T-cell (primary cell): ENCODE measurements at regions not wholly inside any gene's neighbourhood (a gene's known extent, or its start where the extent isn't known, plus 50 kb on each side); places are given as distances from the start of the nearest gene placed in this dataset.

Source experiments
- ATAC-seq, 4 experiments: fragments of 200-7000 bp in 3 of 4; fragments of 150-1000 bp in 1 of 4; cut with Tn5 transposase; replicated peaks in 1 of 4; 1 replicate in 3 of 4; 2 replicates in 1 of 4; pipeline ENCODE4 v1.10.0; 2021; ENCODE audit warnings: moderate library complexity in 3 of 4, mild to moderate bottlenecking in 2 of 4, moderate number of reproducible peaks in 1 of 4
- CTCF ChIA-PET, 2 donors: fragments of 300-600 bp; sonication (Branson Sonifier 250); formaldehyde crosslinking; loops; one replicate each; lab custom pipeline; 2022; ENCODE audit warnings: antibody characterized with exemption in 2 of 2; lab: Charles Lee
- POLR2A ChIA-PET, 2 donors: fragments of 300-600 bp; sonication (Branson Sonifier 250); formaldehyde crosslinking; loops; one replicate each; lab custom pipeline; 2022; ENCODE audit warnings: antibody characterized with exemption in 2 of 2; lab: Charles Lee
- DNase-seq, 35 experiments: peaks; one replicate each; pipeline versions ENCODE4 v3.0.0 to v3.0.0-alpha.2; 2013 to 2023
- H3K27ac ChIP-seq: one replicate; pipeline ENCODE4 v1.5.1; 2013; ENCODE audit warnings: low read length
- H3K27me3 ChIP-seq, 2 experiments: replicated peaks in 1 of 2; 1 replicate in 1 of 2; 2 replicates in 1 of 2; pipeline versions ENCODE4 v1.6.1 to v1.7.0; 2013; ENCODE audit warnings: low read length in 1 of 2, mixed read lengths in 1 of 2; ENCODE audit not compliant: control insufficient read depth in 2 of 2, insufficient read depth in 2 of 2; ENCODE audit errors: extremely low read depth in 1 of 2
- H3K36me3 ChIP-seq, 2 donors: 1 replicate in 1 of 2; 2 replicates in 1 of 2; pipeline versions ENCODE4 v1.6.1 to v1.7.0; 2013; ENCODE audit warnings: low read length in 1 of 2; ENCODE audit not compliant: control insufficient read depth in 2 of 2, insufficient read depth in 1 of 2; ENCODE audit errors: extremely low read depth in 1 of 2
- H3K4me1 ChIP-seq, 2 experiments: 1 replicate in 1 of 2; 2 replicates in 1 of 2; pipeline versions ENCODE4 v1.6.1 to v1.7.0; 2013; ENCODE audit warnings: low read length in 2 of 2, mixed read lengths in 1 of 2; ENCODE audit not compliant: insufficient read depth in 2 of 2, control insufficient read depth in 1 of 2; ENCODE audit errors: extremely low read depth in 1 of 2
- H3K4me3 ChIP-seq, 2 donors: 1 replicate in 1 of 2; 2 replicates in 1 of 2; pipeline versions ENCODE4 v1.5.1 to v1.7.0; 2013; ENCODE audit warnings: mild to moderate bottlenecking in 2 of 2, low read length in 1 of 2, moderate library complexity in 1 of 2; ENCODE audit not compliant: control insufficient read depth in 1 of 2; ENCODE audit errors: extremely low read depth in 1 of 2
- H3K9me3 ChIP-seq: 2 replicates; pipeline ENCODE4 v1.7.0; 2013
- H3K27ac Mint-ChIP-seq, 2 donors: one replicate each; pipeline ENCODE4 v1.8.0; 2020 to 2021; ENCODE audit warnings: mild to moderate bottlenecking in 2 of 2, mixed read lengths in 2 of 2
- H3K27me3 Mint-ChIP-seq, 2 donors: one replicate each; pipeline ENCODE4 v1.8.0; 2021 to 2022; ENCODE audit warnings: mixed read lengths in 2 of 2
- H3K36me3 Mint-ChIP-seq: one replicate; pipeline ENCODE4 v1.8.0; 2021; ENCODE audit warnings: mixed read lengths
- H3K4me1 Mint-ChIP-seq, 3 donors: one replicate each; pipeline ENCODE4 v1.8.0; 2020 to 2022; ENCODE audit warnings: mixed read lengths in 3 of 3, mild to moderate bottlenecking in 1 of 3
- H3K4me3 Mint-ChIP-seq, 3 donors: one replicate each; pipeline ENCODE4 v1.8.0; 2020 to 2022; ENCODE audit warnings: mild to moderate bottlenecking in 3 of 3, mixed read lengths in 3 of 3, moderate library complexity in 3 of 3
- H3K9me3 Mint-ChIP-seq, 3 donors: one replicate each; pipeline ENCODE4 v1.8.0; 2020 to 2022; ENCODE audit warnings: mixed read lengths in 3 of 3
- WGBS: methylation state at CpG from one replicate; pipeline ENCODE4 v1.1.5; 2013; ENCODE audit warnings: missing lambda C conversion rate; ENCODE audit not compliant: insufficient coverage; 5-methylcytosine and 5-hydroxymethylcytosine counted together

- H3K4me1 Mint-ChIP-seq: peaks cover 6 to 13% (median 11%) of the 10 kb centered on the region in 3 donors
- no peak for DNase-seq
Observed at GRCh38 chr2:11068079-11068741, 87.1 kb upstream of the SLC66A3 start.

DNA sequence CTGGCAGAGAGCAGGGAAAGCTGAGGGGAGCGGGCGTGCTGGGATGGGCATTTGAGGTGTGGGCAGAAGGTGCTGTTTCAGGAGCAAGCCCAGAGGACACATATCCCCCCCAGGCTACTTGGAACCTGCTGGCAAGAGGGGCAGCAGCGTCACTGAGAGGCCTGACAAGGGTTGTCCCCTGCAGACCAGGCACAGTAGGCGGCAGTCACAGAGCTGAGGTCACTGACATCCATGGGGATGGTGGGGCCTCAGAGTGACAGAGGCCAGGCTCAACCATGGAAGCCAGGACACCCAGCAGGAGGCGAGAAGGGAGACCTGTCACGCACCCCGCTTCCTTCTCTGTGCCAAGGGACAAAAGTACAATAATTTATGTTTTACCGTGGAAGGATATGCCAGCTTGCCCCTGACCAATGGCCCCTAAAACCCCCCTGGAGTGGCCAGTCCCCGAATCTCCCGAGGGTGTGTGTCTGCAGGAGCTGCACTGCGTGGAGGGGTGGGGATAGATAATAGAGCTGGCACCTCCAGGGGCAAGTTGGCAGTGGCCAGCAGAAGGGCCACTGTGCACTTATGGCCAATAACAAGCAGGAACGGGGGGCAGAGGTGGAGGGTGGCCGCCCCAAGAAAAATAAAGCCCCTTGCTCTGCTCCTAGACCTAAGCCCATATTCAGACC is 86.3 kb upstream of the SLC66A3 start:
- Mint-ChIP-seq H3K27ac (no peak overlapping the region), H3K4me3 (no peak overlapping the region), H3K9me3 (peaks cover 0 to 2% (median 0%) of the 10 kb centered on the region in 3 donors), H3K4me1 (peaks cover 6 to 13% (median 12%) of the 10 kb centered on the region in 3 donors), H3K36me3 (no peaks in the 10 kb centered on the region), H3K27me3 (peaks cover 21 to 29% of the 10 kb centered on the region in 2 donors)
- Histone ChIP-seq H3K4me1 (no peaks in the 10 kb centered on the region), H3K36me3 (no peaks in the 10 kb centered on the region), H3K27ac (no peak overlapping the region), H3K27me3 (peaks cover 5 to 38% of the 10 kb centered on the region in 2 experiments), H3K4me3 (no peak overlapping the region), H3K9me3 (no peaks in the 10 kb centered on the region)
- ChIA-PET POLR2A (no interaction called here), CTCF (no interaction called here)
- DNase-seq (no peak), ATAC-seq (no peak)
- WGBS: 87% methylated on average over 7 of the region's 13 CpGs

More at GRCh38 chr2:11068079-11068741, 87.1 kb upstream of the SLC66A3 start:
- no peaks in the 10 kb centered on the region for H3K36me3 ChIP-seq
- H3K27me3 Mint-ChIP-seq: peaks cover 21 to 31% of the 10 kb centered on the region in 2 donors
- no peak for ATAC-seq
- H3K27ac Mint-ChIP-seq: no peak overlapping the region
- H3K27me3 ChIP-seq: peaks cover 5 to 35% of the 10 kb centered on the region in 2 experiments
- 85% methylated on average over 10 of the region's 11 CpGs for WGBS
- H3K9me3 ChIP-seq: no peaks in the 10 kb centered on the region
- no peak overlapping the region for H3K4me3 Mint-ChIP-seq
- H3K9me3 Mint-ChIP-seq: peaks cover 1 to 4% (median 1%) of the 10 kb centered on the region in 3 donors
- ChIA-PET CTCF (no interaction called here), POLR2A (no interaction called here)
- H3K36me3 Mint-ChIP-seq: no peaks in the 10 kb centered on the region
- no peaks in the 10 kb centered on the region for H3K4me1 ChIP-seq
- H3K4me3 ChIP-seq: no peak overlapping the region
- no peak overlapping the region for H3K27ac ChIP-seq

- no peak for DNase-seq
- no peak for ATAC-seq
- Histone ChIP-seq H3K9me3 (no peaks in the 10 kb centered on the region), H3K4me1 (no peaks in the 10 kb centered on the region), H3K4me3 (no peak overlapping the region), H3K27me3 (peaks cover 5 to 44% of the 10 kb centered on the region in 2 experiments), H3K36me3 (no peaks in the 10 kb centered on the region), H3K27ac (no peak overlapping the region)
- Mint-ChIP-seq H3K4me1 (peaks cover 6 to 13% (median 12%) of the 10 kb centered on the region in 3 donors), H3K4me3 (no peak overlapping the region), H3K36me3 (no peaks in the 10 kb centered on the region), H3K27ac (no peak overlapping the region), H3K27me3 (peaks cover 21 to 28% of the 10 kb centered on the region in 2 donors), H3K9me3 (no peaks in the 10 kb centered on the region)
- ChIA-PET CTCF (no interaction called here), POLR2A (no interaction called here)
- 93% methylated on average over 3 of the region's 10 CpGs for WGBS
Observed at GRCh38 chr2:11069566-11070185, 85.6 kb upstream of the SLC66A3 start.

DNA sequence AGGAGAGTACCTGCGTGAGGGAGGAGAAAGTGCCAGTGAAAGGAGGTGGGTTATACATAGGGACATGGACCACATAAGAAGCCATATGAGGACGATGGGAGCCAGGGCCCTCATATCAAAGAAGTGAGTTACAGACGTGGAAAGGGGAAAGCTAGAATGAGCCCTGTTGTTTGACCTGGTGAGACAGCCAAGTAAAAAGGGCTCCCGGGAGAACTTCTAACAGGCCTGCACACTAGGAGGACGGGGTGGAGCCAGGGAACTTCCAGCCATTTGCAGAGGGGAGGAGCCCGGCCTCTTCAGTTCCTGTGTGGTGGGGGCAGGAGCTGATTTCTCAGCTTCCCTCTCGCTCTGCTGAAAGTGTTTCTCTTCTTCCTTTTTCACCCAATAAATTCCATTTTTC is 84.1 kb upstream of the SLC66A3 start:
- no peaks in the 10 kb centered on the region for H3K9me3 Mint-ChIP-seq
- DNase-seq (no peak), ATAC-seq (no peak)
- POLR2A ChIA-PET: no interaction called here
- H3K27ac Mint-ChIP-seq: no peak overlapping the region
- CTCF ChIA-PET: interaction anchor here (0.6 kb wide), 2 partner anchors 27 to 211 kb away, joined by 5 read pairs; no protein-coding TSS in a partner anchor
- H3K4me3 Mint-ChIP-seq: peak overlapping the region in 1 of 3 donors; percentile 29
- no peaks in the 10 kb centered on the region for H3K36me3 ChIP-seq
- H3K36me3 Mint-ChIP-seq: no peaks in the 10 kb centered on the region
- H3K27me3 ChIP-seq: peaks cover 0 to 43% of the 10 kb centered on the region in 2 experiments
- WGBS: 89% methylated on average over 3 of the region's 7 CpGs
- H3K4me3 ChIP-seq: no peak overlapping the region
- H3K4me1 ChIP-seq: no peaks in the 10 kb centered on the region
- H3K9me3 ChIP-seq: no peaks in the 10 kb centered on the region
- H3K27me3 Mint-ChIP-seq: peaks cover 8 to 18% of the 10 kb centered on the region in 2 donors
- H3K4me1 Mint-ChIP-seq: peaks cover 6 to 13% (median 12%) of the 10 kb centered on the region in 3 donors
- H3K27ac ChIP-seq: no peak overlapping the region

DNA sequence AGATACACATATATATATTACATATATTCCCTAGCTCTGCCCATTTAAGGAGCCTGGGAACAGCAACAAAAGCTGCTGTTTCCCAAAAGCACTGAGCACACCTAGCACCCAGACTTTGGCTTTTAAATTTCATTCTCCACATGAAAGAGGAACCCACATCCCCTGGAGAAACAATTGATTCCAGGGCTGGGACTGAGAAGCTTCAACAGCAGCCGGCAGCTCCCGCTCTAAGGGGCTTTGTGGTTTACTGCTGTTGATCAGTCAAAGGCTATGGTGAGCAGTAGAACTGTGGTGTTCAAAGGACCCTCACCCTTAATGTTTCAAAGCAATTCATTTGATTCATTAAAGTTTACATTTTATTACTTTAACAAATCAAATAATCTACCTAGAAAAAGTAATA is 83.3 kb upstream of the SLC66A3 start:
- no peak overlapping the region for H3K27ac ChIP-seq
- Mint-ChIP-seq H3K4me3 (no peak overlapping the region), H3K27me3 (peaks cover 8 to 18% of the 10 kb centered on the region in 2 donors), H3K27ac (no peak overlapping the region), H3K9me3 (no peaks in the 10 kb centered on the region), H3K4me1 (peaks cover 6 to 13% (median 12%) of the 10 kb centered on the region in 3 donors), H3K36me3 (no peaks in the 10 kb centered on the region)
- no peaks in the 10 kb centered on the region for H3K36me3 ChIP-seq
- no peak for ATAC-seq
- DNase-seq: no peak
- H3K9me3 ChIP-seq: no peaks in the 10 kb centered on the region
- no CpG with 5 or more reads among the region's 2 CpGs for WGBS
- H3K4me1 ChIP-seq: no peaks in the 10 kb centered on the region
- H3K4me3 ChIP-seq: no peak overlapping the region
- ChIA-PET POLR2A (no interaction called here), CTCF (no interaction called here)
- peaks cover 0 to 42% of the 10 kb centered on the region in 2 experiments for H3K27me3 ChIP-seq

- H3K4me3 ChIP-seq: no peak overlapping the region
- Mint-ChIP-seq H3K4me3 (peak overlapping the region in 1 of 3 donors; percentile 5), H3K27ac (no peak overlapping the region), H3K4me1 (peaks cover 6 to 13% (median 12%) of the 10 kb centered on the region in 3 donors), H3K9me3 (no peaks in the 10 kb centered on the region), H3K36me3 (no peaks in the 10 kb centered on the region), H3K27me3 (peaks cover 8 to 18% of the 10 kb centered on the region in 2 donors)
- H3K27ac ChIP-seq: no peak overlapping the region
- no peaks in the 10 kb centered on the region for H3K4me1 ChIP-seq
- WGBS: 37% methylated on average over 5 of the region's 6 CpGs
- no peaks in the 10 kb centered on the region for H3K9me3 ChIP-seq
- DNase-seq (no peak), ATAC-seq (no peak)
- ChIA-PET POLR2A (no interaction called here), CTCF (interaction anchor here in 1 of 2 donors (0.5 kb wide), 1 partner anchor 51 kb away, joined by 3 read pairs; no protein-coding TSS in a partner anchor)
- H3K27me3 ChIP-seq: peaks cover 0 to 40% of the 10 kb centered on the region in 2 experiments
- no peaks in the 10 kb centered on the region for H3K36me3 ChIP-seq
Observed at GRCh38 chr2:11072550-11072949, 82.7 kb upstream of the SLC66A3 start.
